Vagina (tissue), 2 donors: ENCODE measurements at regions not wholly inside any gene's neighbourhood (a gene's known extent, or its start where the extent isn't known, plus 50 kb on each side); places are given as distances from the start of the nearest gene placed in this dataset.

Source experiments
- DNase-seq, 2 donors: peaks; one replicate each; pipeline ENCODE4 v3.0.0-alpha.2; 2017; ENCODE audit errors: extremely low spot score in 2 of 2
- H3K27ac ChIP-seq: fragments of 200-600 bp; sonication (generic); one replicate; pipeline ENCODE4 v1.5.1; 2019
- H3K27me3 ChIP-seq: fragments of 200-600 bp; sonication (generic); one replicate; pipeline ENCODE4 v1.5.1; 2019
- H3K36me3 ChIP-seq, 2 donors: fragments of 200-600 bp; sonication (generic); one replicate each; pipeline ENCODE4 v1.5.1; 2017 to 2019
- H3K4me1 ChIP-seq: fragments of 200-600 bp; sonication (generic); one replicate; pipeline ENCODE4 v1.5.1; 2019
- H3K4me3 ChIP-seq, 2 donors: fragments of 200-600 bp; sonication (generic); 1 replicate in 1 of 2; 2 replicates in 1 of 2; pipeline ENCODE4 v1.5.1; 2016 to 2019
- H3K9me3 ChIP-seq: fragments of 200-600 bp; sonication (generic); one replicate; pipeline ENCODE4 v1.5.1; 2019
- CTCF ChIP-seq, 3 experiments: fragments of 450-650 bp in 2 of 3; fragments of 200-600 bp in 1 of 3; sonication (generic) in 1 of 3; IDR thresholded peaks; one replicate each; pipeline ENCODE4 v1.5.1; 2017 to 2019; ENCODE audit warnings: antibody characterized with exemption in 3 of 3, mild to moderate bottlenecking in 2 of 3, moderate library complexity in 2 of 3
- POLR2A ChIP-seq, 2 donors: fragments of 450-650 bp; IDR thresholded peaks; one replicate each; pipeline ENCODE4 v1.6.1; 2017; ENCODE audit warnings: antibody characterized with exemption in 2 of 2, mild to moderate bottlenecking in 2 of 2, moderate library complexity in 2 of 2
- POLR2AphosphoS5 ChIP-seq, 2 donors: sonication (generic); formaldehyde crosslinking; IDR thresholded peaks; one replicate each; pipeline ENCODE4 v1.9.0; 2017; ENCODE audit warnings: antibody characterized with exemption in 2 of 2, mild to moderate bottlenecking in 2 of 2, low read depth in 1 of 2; ENCODE audit not compliant: insufficient read depth in 1 of 2
- intact Hi-C: fragments of 100-400 bp; cut with DNase I; formaldehyde crosslinking; loops from one replicate; pipeline ENCODE4 v1.15.1; 2023

GRCh38 chr3:80788914-80789313, 972.5 kb downstream of the GBE1 start:
- intact Hi-C loops = no loop called here
- Histone ChIP-seq H3K9me3 (no peaks in the 10 kb centered on the region), H3K27ac (no peak overlapping the region), H3K36me3 (no peaks in the 10 kb centered on the region), H3K27me3 (no peaks in the 10 kb centered on the region), H3K4me3 (no peak overlapping the region), H3K4me1 (no peaks in the 10 kb centered on the region)
- DNase-seq = no peak
- TF ChIP-seq POLR2A (IDR thresholded peaks at IDR 0.05) (no peak), CTCF (IDR thresholded peaks at IDR 0.05) (no peak), POLR2AphosphoS5 (IDR thresholded peaks at IDR 0.05; ENCODE audit: insufficient read depth in 1 of 2, low read depth in 1 of 2) (no peak)

- TF ChIP-seq POLR2A (IDR thresholded peaks at IDR 0.05) = no peak
- no peak for TF ChIP-seq CTCF (IDR thresholded peaks at IDR 0.05)
- TF ChIP-seq POLR2AphosphoS5 (IDR thresholded peaks at IDR 0.05; ENCODE audit: insufficient read depth in 1 of 2, low read depth in 1 of 2) = no peak
- Histone ChIP-seq H3K27me3 (no peaks in the 10 kb centered on the region), H3K27ac (no peak overlapping the region), H3K9me3 (no peaks in the 10 kb centered on the region), H3K4me1 (no peaks in the 10 kb centered on the region), H3K4me3 (no peak overlapping the region), H3K36me3 (no peaks in the 10 kb centered on the region)
- no peak for DNase-seq
- intact Hi-C loops = no loop called here
These were observed 975.6 kb downstream of the GBE1 start for GRCh38 chr3:80785875-80786274.

DNA sequence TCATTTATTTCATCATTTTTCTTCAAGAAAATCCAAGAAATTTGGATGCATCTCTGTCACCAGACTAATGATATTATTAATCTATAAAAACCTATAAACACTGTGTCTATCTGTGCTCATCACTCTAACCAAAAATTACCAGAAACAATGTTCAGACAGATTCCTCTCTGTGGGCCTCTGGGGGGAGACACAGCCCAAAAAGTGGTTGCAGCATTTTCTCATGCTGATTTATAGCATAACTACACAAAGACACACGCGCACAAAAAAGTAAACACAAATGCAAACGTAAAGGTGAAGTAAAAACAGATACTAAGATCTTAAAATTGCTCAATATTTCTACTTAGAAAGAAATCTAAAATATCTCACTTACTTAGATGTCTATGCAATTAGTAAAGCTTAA, 976.0 kb downstream of the GBE1 start:
- H3K4me3 ChIP-seq = no peak overlapping the region
- no peaks in the 10 kb centered on the region for H3K27me3 ChIP-seq
- intact Hi-C loops = no loop called here
- no peaks in the 10 kb centered on the region for H3K4me1 ChIP-seq
- DNase-seq = no peak
- TF ChIP-seq CTCF (IDR thresholded peaks at IDR 0.05) (no peak), POLR2AphosphoS5 (IDR thresholded peaks at IDR 0.05; ENCODE audit: insufficient read depth in 1 of 2, low read depth in 1 of 2) (no peak), POLR2A (IDR thresholded peaks at IDR 0.05) (no peak)
- no peaks in the 10 kb centered on the region for H3K9me3 ChIP-seq
- H3K36me3 ChIP-seq = no peaks in the 10 kb centered on the region
- H3K27ac ChIP-seq = no peak overlapping the region

DNA sequence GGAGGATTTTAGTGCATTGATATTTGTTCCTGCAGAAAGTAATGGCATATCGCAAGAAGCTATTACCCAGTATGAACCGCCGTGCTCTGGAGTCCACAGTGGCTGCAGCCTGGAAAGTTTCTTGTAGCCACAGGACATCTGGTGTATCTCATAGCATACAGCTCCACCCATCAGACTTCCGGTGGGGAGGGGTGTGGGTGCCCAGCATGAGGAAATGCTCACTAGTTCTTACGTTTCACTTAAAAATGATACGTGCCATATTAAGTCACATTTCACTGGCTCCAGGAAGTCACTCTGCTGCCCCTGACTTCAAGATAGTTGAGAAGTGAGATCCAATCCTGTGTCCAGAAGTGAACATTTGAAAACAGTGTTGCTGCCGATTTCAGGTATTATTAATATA, 990.4 kb downstream of the GBE1 start:
- no peak for DNase-seq
- Histone ChIP-seq H3K27ac (no peak overlapping the region), H3K36me3 (no peaks in the 10 kb centered on the region), H3K27me3 (no peaks in the 10 kb centered on the region), H3K9me3 (no peaks in the 10 kb centered on the region), H3K4me1 (no peaks in the 10 kb centered on the region), H3K4me3 (no peak overlapping the region)
- TF ChIP-seq CTCF (IDR thresholded peaks at IDR 0.05) (no peak), POLR2A (IDR thresholded peaks at IDR 0.05) (no peak), POLR2AphosphoS5 (IDR thresholded peaks at IDR 0.05; ENCODE audit: insufficient read depth in 1 of 2, low read depth in 1 of 2) (no peak)
- intact Hi-C loops = no loop called here

DNA sequence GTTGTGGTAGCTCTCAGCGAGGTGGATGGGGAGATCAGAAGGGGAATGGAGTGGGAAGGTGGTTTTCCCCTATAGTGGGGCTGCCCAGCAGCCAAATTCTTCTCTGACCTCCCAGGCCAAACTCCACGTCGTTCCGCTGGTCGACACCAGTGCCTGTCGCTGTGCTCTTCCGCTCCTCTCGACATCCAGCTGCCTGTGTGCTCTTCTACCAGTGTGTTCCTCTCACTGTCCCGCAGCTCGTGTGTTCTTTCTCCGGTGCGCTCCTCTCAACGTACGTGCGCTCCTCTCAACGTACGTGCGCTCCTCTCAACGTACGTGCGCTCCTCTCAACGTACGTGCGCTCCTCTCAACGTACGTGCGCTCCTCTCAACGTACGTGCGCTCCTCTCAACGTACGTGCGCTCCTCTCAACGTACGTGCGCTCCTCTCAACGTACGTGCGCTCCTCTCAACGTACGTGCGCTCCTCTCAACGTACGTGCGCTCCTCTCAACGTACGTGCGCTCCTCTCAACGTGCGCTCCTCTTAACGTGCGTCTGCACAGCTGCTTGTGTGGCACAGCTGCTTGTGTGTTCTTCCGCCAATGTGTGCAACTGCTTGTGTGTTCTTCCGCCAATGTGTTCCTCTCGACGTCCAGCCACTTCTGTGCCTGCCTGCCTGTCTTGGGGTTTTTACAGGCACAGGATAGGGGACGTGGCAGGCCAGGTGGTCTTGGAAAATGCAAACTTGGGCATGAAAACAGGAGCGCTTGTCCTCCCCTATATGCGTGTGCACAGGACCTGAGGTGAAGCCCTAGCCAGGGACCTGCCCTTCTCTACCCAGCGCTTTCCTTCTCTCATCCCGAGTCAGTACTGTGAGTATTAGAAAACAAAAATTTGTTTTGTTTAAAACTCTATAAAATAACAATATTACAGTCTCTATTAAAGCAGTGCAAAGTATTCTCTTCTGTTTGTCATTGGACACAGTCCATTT, 991.1 kb downstream of the GBE1 start:
- Histone ChIP-seq H3K4me3 (no peak overlapping the region), H3K4me1 (no peaks in the 10 kb centered on the region), H3K36me3 (no peaks in the 10 kb centered on the region), H3K27me3 (no peaks in the 10 kb centered on the region), H3K9me3 (no peaks in the 10 kb centered on the region), H3K27ac (no peak overlapping the region)
- intact Hi-C loops = no loop called here
- no peak for DNase-seq
- TF ChIP-seq POLR2AphosphoS5 (IDR thresholded peaks at IDR 0.05; ENCODE audit: insufficient read depth in 1 of 2, low read depth in 1 of 2) (no peak), CTCF (IDR thresholded peaks at IDR 0.05) (no peak), POLR2A (IDR thresholded peaks at IDR 0.05) (no peak)
